Liver (tissue), 8 donors: ENCODE measurements at regions not wholly inside any gene's neighbourhood (a gene's known extent, or its start where the extent isn't known, plus 50 kb on each side); places are given as distances from the start of the nearest gene placed in this dataset.

ENCODE experiments used
- DNase-seq: peaks from one replicate; pipeline ENCODE4 v3.0.0-alpha.2; 2017; ENCODE audit warnings: low spot score
- H3K27ac ChIP-seq, 2 donors: one replicate each; pipeline ENCODE4 v1.7.0; 2013; ENCODE audit warnings: inconsistent platforms in 2 of 2, low read length in 2 of 2, control low read depth in 1 of 2, low read depth in 1 of 2, mild to moderate bottlenecking in 1 of 2
- H3K27me3 ChIP-seq, 4 donors: one replicate each; pipeline versions ENCODE4 v1.6.1 to v1.7.0; 2013; ENCODE audit warnings: low read length in 3 of 4, inconsistent platforms in 1 of 4, mild to moderate bottlenecking in 1 of 4, moderate library complexity in 1 of 4; ENCODE audit not compliant: control insufficient read depth in 4 of 4, insufficient read depth in 4 of 4
- H3K36me3 ChIP-seq, 4 donors: one replicate each; pipeline versions ENCODE4 v1.6.1 to v1.7.0; 2013; ENCODE audit warnings: low read length in 3 of 4, mild to moderate bottlenecking in 3 of 4, low read depth in 1 of 4, moderate library complexity in 1 of 4; ENCODE audit not compliant: control insufficient read depth in 4 of 4, insufficient read depth in 3 of 4
- H3K4me1 ChIP-seq, 4 donors: one replicate each; pipeline versions ENCODE4 v1.6.1 to v1.7.0; 2013; ENCODE audit warnings: low read length in 3 of 4, mild to moderate bottlenecking in 3 of 4, moderate library complexity in 1 of 4; ENCODE audit not compliant: control insufficient read depth in 4 of 4, insufficient read depth in 4 of 4
- H3K4me3 ChIP-seq, 3 donors: one replicate each; pipeline versions ENCODE4 v1.6.1 to v1.7.0; 2013; ENCODE audit warnings: low read length in 3 of 3, control low read depth in 1 of 3, low read depth in 1 of 3, mild to moderate bottlenecking in 1 of 3
- H3K9ac ChIP-seq, 2 donors: one replicate each; pipeline ENCODE4 v1.7.0; 2013; ENCODE audit warnings: low read length in 2 of 2, mild to moderate bottlenecking in 2 of 2, moderate library complexity in 2 of 2, control low read depth in 1 of 2, low read depth in 1 of 2
- H3K9me3 ChIP-seq, 4 donors: one replicate each; pipeline versions ENCODE4 v1.6.1 to v1.7.0; 2013; ENCODE audit warnings: low read length in 3 of 4; ENCODE audit not compliant: control insufficient read depth in 4 of 4
- ATF3 ChIP-seq: IDR thresholded peaks from 2 replicates; pipeline ENCODE4 v1.6.1; 2016; ENCODE audit warnings: antibody characterized with exemption
- CTCF ChIP-seq: fragments of 150-350 bp; IDR thresholded peaks from 2 replicates; pipeline ENCODE4 v1.5.1; 2017; ENCODE audit warnings: improper control_type of control experiment, low read depth, low read length; ENCODE audit not compliant: missing input control
- EGR1 ChIP-seq, 2 donors: IDR thresholded peaks; 2 replicates each; pipeline ENCODE4 v1.6.1; 2016 to 2018; ENCODE audit warnings: antibody characterized with exemption in 2 of 2, low read depth in 2 of 2
- FOXA2 ChIP-seq: IDR thresholded peaks from 2 replicates; pipeline ENCODE4 v1.6.1; 2016; ENCODE audit warnings: antibody characterized with exemption
- GABPA ChIP-seq, 2 donors: IDR thresholded peaks in 1 of 2; conservative IDR thresholded peaks in 1 of 2; 2 replicates each; pipeline ENCODE4 v1.6.1; 2016; ENCODE audit warnings: antibody characterized with exemption in 2 of 2, mild to moderate bottlenecking in 1 of 2, moderate library complexity in 1 of 2
- HNF4A ChIP-seq, 2 donors: conservative IDR thresholded peaks; 2 replicates each; pipeline ENCODE4 v1.6.1; 2016; ENCODE audit warnings: antibody characterized with exemption in 2 of 2, mild to moderate bottlenecking in 2 of 2
- HNF4G ChIP-seq: IDR thresholded peaks from 2 replicates; pipeline ENCODE4 v1.6.1; 2016; ENCODE audit warnings: antibody characterized with exemption
- JUND ChIP-seq, 2 donors: IDR thresholded peaks; 2 replicates each; pipeline ENCODE4 v1.6.1; 2016; ENCODE audit warnings: antibody characterized with exemption in 2 of 2
- RAD21 ChIP-seq, 2 donors: IDR thresholded peaks; 2 replicates each; pipeline ENCODE4 v1.6.1; 2016; ENCODE audit warnings: antibody characterized with exemption in 2 of 2, mild to moderate bottlenecking in 2 of 2
- RXRA ChIP-seq, 2 donors: IDR thresholded peaks; 2 replicates each; pipeline ENCODE4 v1.6.1; 2017 to 2018; ENCODE audit warnings: antibody characterized with exemption in 2 of 2, mild to moderate bottlenecking in 1 of 2
- SP1 ChIP-seq: IDR thresholded peaks from 2 replicates; pipeline ENCODE4 v1.6.1; 2018; ENCODE audit warnings: antibody characterized with exemption, mild to moderate bottlenecking
- YY1 ChIP-seq: IDR thresholded peaks from 2 replicates; pipeline ENCODE4 v1.6.1; 2016; ENCODE audit warnings: antibody characterized with exemption, mild to moderate bottlenecking
- ZBTB33 ChIP-seq: IDR thresholded peaks from 2 replicates; pipeline ENCODE4 v1.6.1; 2016; ENCODE audit warnings: antibody characterized with exemption
- WGBS: extraction: QIAGEN DNeasy Blood & Tissue Kit; methylation state at CpG from one replicate; pipeline ENCODE4 v1.1.7; 2013; 5-methylcytosine and 5-hydroxymethylcytosine counted together
- donor health status: healthy.
- donor health status: healthy.
- donor health status: healthy.
- donor health status: healthy.
- donor health status: healthy.

- peaks cover 0 to 5% (median 0%) of the 10 kb centered on the region in 4 donors for H3K36me3 ChIP-seq
- H3K4me3 ChIP-seq: no peak overlapping the region
- no peak overlapping the region for H3K9ac ChIP-seq
- H3K9me3 ChIP-seq: no peaks in the 10 kb centered on the region
- TF ChIP-seq HNF4G: no peak
- no peak for TF ChIP-seq SP1
- TF ChIP-seq HNF4A (conservative IDR thresholded peaks at IDR 0.05): no peak
- TF ChIP-seq FOXA2: no peak
- TF ChIP-seq GABPA (IDR thresholded peaks at IDR 0.05 in 1 of 2, conservative IDR thresholded peaks at IDR 0.05 in 1 of 2): no peak
- no peak for TF ChIP-seq YY1
- TF ChIP-seq EGR1 (IDR thresholded peaks at IDR 0.05; ENCODE audit: low read depth in 2 of 2): no peak
- TF ChIP-seq RXRA (IDR thresholded peaks at IDR 0.05): no peak
- no peak for TF ChIP-seq RAD21 (IDR thresholded peaks at IDR 0.05)
- H3K27ac ChIP-seq: no peak overlapping the region
- H3K27me3 ChIP-seq: no peaks in the 10 kb centered on the region
- no peak for DNase-seq
- H3K4me1 ChIP-seq: no peaks in the 10 kb centered on the region
Measured at GRCh38 chr21:22046576-22046975, 1048.4 kb downstream of the NCAM2 start.

GRCh38 chr21:22056904-22057303, 1058.7 kb downstream of the NCAM2 start:
- H3K36me3 ChIP-seq: no peaks in the 10 kb centered on the region
- peak overlapping the region; percentile 44 to 67 for H3K27ac ChIP-seq

More at GRCh38 chr21:22056904-22057303, 1058.7 kb downstream of the NCAM2 start:
- H3K27me3 ChIP-seq: no peaks in the 10 kb centered on the region
- H3K4me3 ChIP-seq: peak overlapping the region in 2 of 3 donors; percentile 1 to 18
- 56% methylated on average over 5 of the region's 5 CpGs for WGBS
- no peak for DNase-seq
- TF ChIP-seq RAD21 (IDR thresholded peaks at IDR 0.05) (no peak), JUND (IDR thresholded peaks at IDR 0.05) (no peak), CTCF (no peak), EGR1 (IDR thresholded peaks at IDR 0.05; ENCODE audit: low read depth in 2 of 2) (no peak), ATF3 (no peak), RXRA (IDR thresholded peaks at IDR 0.05) (no peak), GABPA (IDR thresholded peaks at IDR 0.05 in 1 of 2, conservative IDR thresholded peaks at IDR 0.05 in 1 of 2) (no peak), FOXA2 (no peak), ZBTB33 (no peak)
- H3K4me1 ChIP-seq: peaks cover 0 to 7% (median 0%) of the 10 kb centered on the region in 4 donors
- no peak overlapping the region for H3K9ac ChIP-seq
- H3K9me3 ChIP-seq: no peaks in the 10 kb centered on the region
